Parathyroid adenoma (tissue), 2 donors: ENCODE measurements at regions not wholly inside any gene's neighbourhood (a gene's known extent, or its start where the extent isn't known, plus 50 kb on each side); places are given as distances from the start of the nearest gene placed in this dataset.

Source experiments
- H2AFZ ChIP-seq: fragments of 300-600 bp; sonication (generic); one replicate; pipeline ENCODE4 v1.7.0; 2017; ENCODE audit warnings: antibody characterized with exemption, mild to moderate bottlenecking
- H3K27ac ChIP-seq: fragments of 300-600 bp; sonication (generic); one replicate; pipeline ENCODE4 v1.7.0; 2017
- H3K27me3 ChIP-seq: fragments of 300-600 bp; sonication (generic); one replicate; pipeline ENCODE4 v1.7.0; 2017; ENCODE audit warnings: low read length; ENCODE audit not compliant: control insufficient read depth, insufficient read depth
- H3K36me3 ChIP-seq: fragments of 300-600 bp; sonication (generic); one replicate; pipeline ENCODE4 v1.7.0; 2017; ENCODE audit warnings: low read length; ENCODE audit not compliant: control insufficient read depth, insufficient read depth
- H3K4me1 ChIP-seq: fragments of 300-600 bp; sonication (generic); one replicate; pipeline ENCODE4 v1.7.0; 2017; ENCODE audit warnings: control low read depth
- H3K4me2 ChIP-seq: fragments of 300-600 bp; sonication (generic); one replicate; pipeline ENCODE4 v1.7.0; 2017; ENCODE audit warnings: low read length
- H3K4me3 ChIP-seq: fragments of 300-600 bp; sonication (generic); one replicate; pipeline ENCODE4 v1.7.0; 2017; ENCODE audit warnings: low read depth, low read length
- H3K79me2 ChIP-seq: fragments of 300-600 bp; sonication (generic); one replicate; pipeline ENCODE4 v1.7.0; 2017; ENCODE audit warnings: control low read depth
- H3K9ac ChIP-seq: fragments of 300-600 bp; sonication (generic); one replicate; pipeline ENCODE4 v1.7.0; 2017; ENCODE audit warnings: mild to moderate bottlenecking
- H3K9me3 ChIP-seq: fragments of 300-600 bp; sonication (generic); one replicate; pipeline ENCODE4 v1.7.0; 2017; ENCODE audit warnings: low read length; ENCODE audit not compliant: control insufficient read depth
- CTCF ChIP-seq: fragments of 300-600 bp; sonication (generic); IDR thresholded peaks from one replicate; pipeline ENCODE4 v1.7.0; 2017; ENCODE audit warnings: antibody characterized with exemption, mild to moderate bottlenecking
- donor health status: primary hyperparathyroidism.

- Histone ChIP-seq H3K4me2 (no peak overlapping the region), H3K9ac (no peak overlapping the region), H3K27me3 (no peaks in the 10 kb centered on the region), H3K36me3 (no peaks in the 10 kb centered on the region), H3K4me3 (no peak overlapping the region), H3K79me2 (no peaks in the 10 kb centered on the region), H2AFZ (no peak overlapping the region), H3K4me1 (no peaks in the 10 kb centered on the region), H3K9me3 (no peaks in the 10 kb centered on the region), H3K27ac (no peak overlapping the region)
- TF ChIP-seq CTCF, result no peak
These were observed 142.0 kb upstream of the NAMPT start for GRCh38 chr7:106426803-106427202.

DNA sequence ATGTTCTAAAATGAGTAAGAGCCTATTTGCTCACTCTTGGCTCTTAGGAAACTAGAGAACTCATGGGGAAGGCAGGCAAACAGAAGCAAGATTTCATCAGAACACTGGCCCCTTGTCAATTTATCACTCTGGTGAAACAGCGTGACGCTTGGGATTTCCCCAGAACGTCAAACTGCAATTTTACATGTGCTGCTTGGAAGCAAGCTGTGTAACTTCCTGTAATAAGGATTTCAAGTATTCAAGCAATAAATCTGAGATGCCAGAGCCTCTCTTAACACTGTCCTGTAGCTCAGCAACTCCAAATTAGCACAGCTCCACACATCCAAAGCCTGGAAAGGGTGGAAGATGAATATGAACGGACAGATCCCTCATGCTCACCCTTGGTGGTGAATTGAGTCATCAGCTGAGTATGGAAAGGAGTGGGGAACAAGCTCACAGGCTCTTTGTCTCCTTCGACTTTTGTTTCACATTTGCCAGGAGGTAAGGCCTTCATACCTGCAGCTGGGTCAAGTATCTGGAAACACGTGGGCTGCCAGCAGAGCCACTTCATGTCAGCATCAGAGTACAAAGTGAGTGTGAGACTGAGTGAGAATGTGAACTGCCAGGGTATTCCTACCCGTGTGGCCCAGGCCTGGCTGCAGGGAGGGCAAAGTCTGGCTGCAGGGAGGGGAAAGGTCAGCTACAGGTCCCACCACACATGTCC is 140.4 kb upstream of the NAMPT start:
- no peaks in the 10 kb centered on the region for H3K9me3 ChIP-seq
- H2AFZ ChIP-seq, result peak overlapping the region; percentile 51
- H3K27me3 ChIP-seq, result no peaks in the 10 kb centered on the region
- H3K4me1 ChIP-seq, result no peaks in the 10 kb centered on the region
- no peaks in the 10 kb centered on the region for H3K36me3 ChIP-seq
- H3K79me2 ChIP-seq, result no peaks in the 10 kb centered on the region
- no peak overlapping the region for H3K4me2 ChIP-seq
- H3K27ac ChIP-seq, result no peak overlapping the region
- no peak overlapping the region for H3K4me3 ChIP-seq
- no peak for TF ChIP-seq CTCF
- H3K9ac ChIP-seq, result no peak overlapping the region

GRCh38 chr7:106424476-106425016 is 139.8 kb upstream of the NAMPT start:
- Histone ChIP-seq H3K4me1 (no peaks in the 10 kb centered on the region), H3K27me3 (no peaks in the 10 kb centered on the region), H3K9me3 (no peaks in the 10 kb centered on the region), H3K4me3 (no peak overlapping the region), H3K4me2 (no peak overlapping the region), H3K79me2 (no peaks in the 10 kb centered on the region), H3K9ac (no peak overlapping the region), H3K27ac (no peak overlapping the region), H3K36me3 (no peaks in the 10 kb centered on the region), H2AFZ (no peak overlapping the region)
- TF ChIP-seq CTCF, result no peak

DNA sequence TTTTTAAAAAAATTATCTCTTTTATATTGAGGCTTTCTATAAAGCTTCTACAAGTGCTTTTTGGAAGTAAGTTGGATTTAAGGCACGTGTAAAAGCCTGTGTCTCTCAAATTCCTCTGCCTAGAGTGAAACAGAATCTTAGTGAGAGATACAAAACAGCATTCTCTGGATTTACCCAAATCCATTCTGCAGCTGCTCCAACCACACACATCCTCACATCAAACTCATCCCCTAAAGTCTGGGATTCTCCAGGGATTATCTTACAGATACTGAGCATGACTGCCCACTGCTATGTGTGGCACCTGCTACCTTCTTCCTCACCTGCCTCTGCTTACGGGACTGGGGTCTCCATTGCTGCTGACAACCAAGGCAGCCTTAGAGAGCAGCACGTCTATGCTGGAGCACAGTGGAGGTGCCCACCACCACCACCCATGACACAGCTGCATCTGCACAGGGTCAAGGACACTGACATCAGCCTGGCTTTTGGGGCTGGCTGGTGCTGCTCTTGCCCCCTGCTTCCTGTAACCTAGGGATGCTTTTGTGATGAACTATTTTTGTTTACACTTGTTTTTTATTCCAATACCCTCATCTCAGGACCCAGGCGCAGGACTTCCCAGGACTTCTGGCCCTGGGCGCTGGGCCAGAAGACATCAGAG is 139.2 kb upstream of the NAMPT start:
- H3K36me3 ChIP-seq, result no peaks in the 10 kb centered on the region
- no peak overlapping the region for H2AFZ ChIP-seq
- no peaks in the 10 kb centered on the region for H3K79me2 ChIP-seq
- H3K4me2 ChIP-seq, result no peak overlapping the region
- TF ChIP-seq CTCF, result no peak
- H3K9me3 ChIP-seq, result no peaks in the 10 kb centered on the region
- H3K27me3 ChIP-seq, result no peaks in the 10 kb centered on the region
- H3K27ac ChIP-seq, result no peak overlapping the region
- no peaks in the 10 kb centered on the region for H3K4me1 ChIP-seq
- no peak overlapping the region for H3K4me3 ChIP-seq
- H3K9ac ChIP-seq, result no peak overlapping the region
